ENCODE measurements at regions not wholly inside any gene's neighbourhood (a gene's known extent, or its start where the extent isn't known, plus 50 kb on each side); places are given as distances from the start of the nearest gene placed in this dataset.
"Not testable (repeated sequence)": the region's sequence is repeated elsewhere in the genome, so short reads cannot be mapped to it uniquely, and the experiment has no call there.

- DNase-seq, result no peak
Measured at GRCh38 chrX:113996781-113997180, 587.1 kb upstream of the HTR2C start.

- not testable (repeated sequence) for DNase-seq
Measured at GRCh38 chrX:113991720-113992119, 592.2 kb upstream of the HTR2C start.

- DNase-seq, result not testable (repeated sequence)
Measured at GRCh38 chrX:113990669-113991068, 593.2 kb upstream of the HTR2C start.

DNA sequence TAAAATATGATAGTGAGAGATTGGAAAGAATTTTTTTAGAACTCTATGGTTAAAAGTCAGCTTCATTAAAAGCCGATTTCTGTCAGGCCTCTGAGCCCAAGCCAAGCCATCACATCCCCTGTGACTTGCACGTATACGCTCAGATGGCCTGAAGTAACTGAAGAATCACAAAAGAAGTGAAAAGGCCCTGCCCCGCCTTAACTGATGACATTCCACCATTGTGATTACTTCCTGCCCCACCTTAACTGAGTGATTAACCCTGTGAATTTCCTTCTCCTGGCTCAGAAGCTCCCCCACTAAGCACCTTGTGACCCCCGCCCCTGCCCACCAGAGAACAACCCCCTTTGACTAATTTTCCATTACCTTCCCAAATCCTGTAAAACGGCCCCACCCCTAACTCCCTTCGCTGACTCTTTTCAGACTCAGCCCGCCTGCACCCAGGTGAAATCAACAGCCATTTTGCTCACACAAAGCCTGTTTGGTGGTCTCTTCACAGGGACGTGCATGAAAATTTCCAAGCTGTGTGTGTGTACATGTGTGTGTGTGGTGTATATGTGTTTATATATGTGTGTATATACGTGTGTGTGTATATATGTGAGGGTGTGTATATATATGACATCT, 595.5 kb upstream of the HTR2C start:
- not testable (repeated sequence) for DNase-seq

- no peak for DNase-seq
Measured at GRCh38 chrX:113986427-113986826, 597.5 kb upstream of the HTR2C start.

- no peak for DNase-seq
Measured at GRCh38 chrX:113982766-113983165, 601.1 kb upstream of the HTR2C start.

- DNase-seq, result no peak
Measured at GRCh38 chrX:113980953-113981352, 602.9 kb upstream of the HTR2C start.

GRCh38 chrX:113977887-113978286, 606.0 kb upstream of the HTR2C start:
- no peak for DNase-seq

DNA sequence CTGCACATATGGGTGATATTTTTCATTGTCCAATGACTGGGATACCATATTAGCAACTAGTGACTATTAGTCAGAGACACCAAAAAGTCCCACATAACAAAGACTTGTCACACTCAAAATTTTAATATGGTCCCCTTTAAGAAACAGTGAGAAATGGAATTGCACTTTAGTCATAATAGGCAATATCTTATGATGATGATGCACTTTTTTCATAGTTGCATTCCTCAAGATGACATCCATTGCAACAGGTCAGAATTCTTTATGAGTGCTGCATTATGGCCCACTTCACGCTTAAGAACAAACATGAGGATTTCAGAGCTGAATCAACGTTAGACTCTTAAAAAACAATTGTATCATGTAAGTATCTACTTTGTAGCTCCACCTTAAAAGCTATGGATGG, 608.4 kb upstream of the HTR2C start:
- DNase-seq, result no peak

- no peak for DNase-seq
Measured at GRCh38 chrX:113974881-113975280, 609.0 kb upstream of the HTR2C start.

- no peak for DNase-seq
Measured at GRCh38 chrX:113973706-113974105, 610.2 kb upstream of the HTR2C start.

GRCh38 chrX:113966791-113967190, 617.1 kb upstream of the HTR2C start:
- DNase-seq, result no peak

DNA sequence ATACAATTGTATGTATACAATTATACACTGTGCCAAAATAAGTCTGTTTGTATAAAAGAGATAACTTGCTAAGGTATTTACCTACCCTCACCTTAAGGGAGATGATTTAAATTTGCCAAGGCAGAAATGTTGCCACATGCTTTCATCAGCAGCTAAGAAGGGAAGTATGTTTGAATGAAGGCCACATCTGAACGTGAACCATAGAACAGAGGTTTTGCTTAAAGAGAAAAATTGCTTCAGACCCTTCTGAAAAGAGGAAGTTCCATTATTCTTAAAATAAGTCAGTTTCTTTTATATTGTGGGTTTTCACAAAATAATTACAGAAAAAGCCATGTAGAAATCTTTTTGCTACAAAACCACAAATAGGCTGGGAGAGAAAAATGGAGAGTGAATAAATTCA, 621.5 kb upstream of the HTR2C start:
- DNase-seq, result peak; percentile 87

DNA sequence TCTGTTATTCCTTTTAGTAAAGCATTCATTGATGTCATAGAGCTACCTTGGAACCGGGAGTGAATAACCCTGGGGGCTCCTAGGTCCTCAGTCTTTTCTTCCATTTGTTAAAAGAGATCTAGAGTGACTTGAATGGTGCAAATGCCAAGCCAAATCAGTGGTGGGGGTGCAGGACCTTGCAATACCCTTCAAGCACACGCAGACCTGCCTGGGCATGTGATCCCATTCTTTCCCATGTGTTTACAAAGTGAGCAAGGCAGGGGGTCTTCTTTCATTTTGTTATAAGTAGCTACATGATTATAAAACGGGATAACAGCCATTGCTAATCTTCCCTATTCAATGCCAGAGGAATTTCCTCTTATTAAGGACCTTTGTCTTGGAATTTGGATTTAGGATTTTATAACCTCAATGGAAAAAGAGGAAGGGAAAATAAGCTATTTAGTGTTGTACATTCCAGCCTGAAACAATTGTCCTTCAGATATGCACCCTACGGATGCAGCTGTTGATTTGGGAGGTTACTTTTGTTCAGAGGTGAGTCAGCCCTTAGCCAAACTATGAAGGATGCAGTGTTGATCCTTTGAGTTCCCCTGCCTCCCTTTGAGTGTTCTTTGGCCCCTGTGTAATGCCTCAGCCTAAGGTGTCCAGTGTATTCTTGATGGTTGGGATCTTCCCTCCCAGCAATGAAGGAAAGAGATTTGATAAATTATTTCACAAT, 623.8 kb upstream of the HTR2C start:
- no peak for DNase-seq

- no peak for DNase-seq
Measured at GRCh38 chrX:113956936-113957335, 627.0 kb upstream of the HTR2C start.

GRCh38 chrX:113954297-113954696, 629.6 kb upstream of the HTR2C start:
- DNase-seq, result no peak

DNA sequence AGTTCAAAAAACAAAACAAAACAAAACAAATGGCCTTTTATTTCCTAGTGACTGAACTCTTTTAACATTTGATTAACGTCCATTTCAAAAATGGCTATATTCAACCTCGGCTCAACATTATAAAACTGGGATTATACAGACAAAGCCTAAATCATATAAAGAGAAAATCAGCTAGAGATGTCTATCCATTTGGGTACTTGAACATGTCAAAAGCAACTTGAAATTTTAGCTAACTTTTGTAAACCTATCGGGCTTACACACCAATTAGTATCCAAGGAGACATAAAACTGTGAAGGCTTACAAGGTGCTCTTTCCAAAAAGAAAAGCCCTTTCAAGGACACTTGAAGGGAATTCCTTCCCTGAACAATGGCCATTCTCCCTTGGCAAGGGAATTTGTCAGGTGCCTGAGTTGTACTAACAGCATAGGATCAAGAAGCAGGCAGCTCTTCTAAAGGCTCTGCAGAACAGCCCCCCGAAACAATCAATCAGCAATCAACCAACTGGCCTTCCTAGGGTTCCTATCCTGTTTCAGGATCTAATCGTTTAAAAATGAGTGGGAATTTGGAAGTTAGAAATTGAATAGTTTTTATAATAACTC, 633.7 kb upstream of the HTR2C start:
- no peak for DNase-seq

DNA sequence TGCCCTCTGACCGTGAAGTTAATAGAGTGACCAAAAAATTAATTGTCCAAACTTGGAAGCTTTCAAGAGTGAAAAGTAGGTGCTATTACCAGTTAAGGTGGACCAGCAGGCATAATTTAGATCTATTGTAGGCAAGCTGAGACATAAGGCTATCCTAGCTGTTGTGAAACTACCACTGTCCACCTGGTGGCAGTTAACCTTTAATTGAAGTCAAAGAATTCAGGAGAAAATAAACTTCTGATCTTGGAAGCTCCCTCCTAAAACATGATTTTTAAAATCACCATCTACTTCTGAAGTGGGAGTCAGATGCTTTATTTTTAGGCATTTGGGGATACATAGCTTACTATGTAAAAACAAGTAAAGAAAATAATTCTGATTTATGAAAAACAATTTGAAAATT, 636.3 kb upstream of the HTR2C start:
- peak; percentile 35 for DNase-seq

DNA sequence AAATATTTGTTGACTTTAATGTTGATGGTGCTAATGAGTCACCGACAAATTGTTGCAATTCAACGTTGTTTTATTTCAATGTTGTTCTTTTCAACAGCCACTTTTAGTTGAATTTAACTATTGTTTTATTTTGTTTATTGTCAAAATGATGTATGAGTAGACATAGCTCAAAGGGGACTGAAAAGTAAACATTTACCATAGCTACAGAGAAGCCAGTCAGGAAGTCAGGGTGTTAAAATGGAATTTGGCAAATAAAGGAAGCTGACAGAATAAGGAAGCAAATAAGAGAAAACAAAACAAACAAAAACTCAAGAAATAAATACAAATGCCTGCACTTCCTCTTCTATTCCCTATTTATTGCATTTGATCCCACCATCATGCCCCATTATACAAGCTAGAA, 648.4 kb upstream of the HTR2C start:
- DNase-seq, result no peak

DNA sequence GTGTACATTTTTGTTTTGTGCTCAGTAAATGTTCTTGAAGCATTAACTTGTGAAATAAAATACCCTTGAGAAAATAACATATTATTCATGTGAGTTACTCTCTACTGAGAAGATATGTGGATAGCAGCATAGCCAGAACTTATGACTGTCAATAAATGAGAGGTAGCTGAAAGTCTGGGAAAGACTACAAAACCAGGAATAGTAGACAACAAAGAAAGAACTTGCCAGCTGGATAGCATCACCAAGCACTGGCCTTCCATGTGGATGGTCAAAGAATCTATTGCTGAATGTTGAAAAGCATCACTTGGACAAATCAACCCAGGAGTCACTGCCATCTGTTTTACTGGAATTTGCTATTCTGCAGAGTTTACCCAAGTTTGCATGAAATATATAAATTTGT, 650.0 kb upstream of the HTR2C start:
- DNase-seq, result no peak

GRCh38 chrX:113929004-113929403, 654.9 kb upstream of the HTR2C start:
- peak; percentile 17 for DNase-seq

DNA sequence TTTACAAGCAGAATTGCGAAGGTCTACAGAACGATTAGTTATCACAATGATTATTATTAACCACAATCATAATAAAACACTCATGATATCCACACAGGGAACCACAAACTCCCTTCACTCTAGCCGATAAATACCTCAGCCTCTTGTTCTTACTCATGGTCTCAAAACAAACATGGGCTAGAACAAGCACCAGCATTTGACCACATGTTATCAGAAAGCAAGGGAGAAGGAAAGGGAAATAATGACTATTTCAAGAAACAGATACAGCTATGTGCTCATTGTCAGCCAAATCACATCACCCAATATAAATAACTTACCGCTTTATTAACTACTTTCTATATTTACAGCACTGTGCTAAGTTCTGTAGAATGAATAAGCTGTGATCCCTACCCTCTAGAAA, 663.2 kb upstream of the HTR2C start:
- no peak for DNase-seq

GRCh38 chrX:113919387-113919786, 664.5 kb upstream of the HTR2C start:
- no peak for DNase-seq

DNA sequence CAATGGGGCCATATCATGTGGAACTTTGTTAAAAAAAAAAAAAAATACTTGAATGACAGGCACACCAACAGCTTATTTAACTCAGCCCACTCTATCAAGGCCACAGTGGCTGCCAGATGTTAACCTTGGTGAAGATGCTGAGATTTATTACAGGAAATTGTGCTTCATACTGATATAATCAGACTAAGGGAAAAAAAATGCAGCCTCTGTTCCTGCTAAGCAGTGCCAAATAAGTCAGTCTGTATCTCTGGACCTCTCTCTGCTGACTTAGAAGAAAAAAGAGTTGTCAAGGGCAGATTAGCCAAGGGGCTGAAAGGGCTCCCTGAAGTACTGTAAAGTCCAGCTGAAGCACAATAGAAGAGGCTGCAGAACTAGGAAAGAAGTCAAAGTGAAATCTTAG, 677.7 kb upstream of the HTR2C start:
- peak; percentile 9 for DNase-seq

GRCh38 chrX:113892891-113893290, 691.0 kb upstream of the HTR2C start:
- DNase-seq, result peak; percentile 13

Measured in OCI-M1 (cell line).